ENCODE measurements at regions not wholly inside any gene's neighbourhood (a gene's known extent, or its start where the extent isn't known, plus 50 kb on each side); places are given as distances from the start of the nearest gene placed in this dataset.

GRCh38 chr22:46079093-46079860 lies 71.0 kb upstream of the PPARA start:
- H3K4me3 ChIP-seq (ENCODE audit: low read length), result no peak overlapping the region
- TF ChIP-seq ZNF274 (IDR thresholded peaks at IDR 0.05; ENCODE audit: low read depth, low read length), result no peak

GRCh38 chr22:46079861-46080821 lies 70.2 kb upstream of the PPARA start:
- no peak for TF ChIP-seq ZNF274 (IDR thresholded peaks at IDR 0.05; ENCODE audit: low read depth, low read length)

GRCh38 chr22:46081036-46081830 lies 69.1 kb upstream of the PPARA start:
- no peak overlapping the region for H3K4me3 ChIP-seq (ENCODE audit: low read length)
- no peak for TF ChIP-seq ZNF274 (IDR thresholded peaks at IDR 0.05; ENCODE audit: low read depth, low read length)

More at GRCh38 chr22:46079861-46080821, 70.2 kb upstream of the PPARA start:
- H3K4me3 ChIP-seq (ENCODE audit: low read length), result no peak overlapping the region

- H3K4me3 ChIP-seq (ENCODE audit: low read length), result no peak overlapping the region
- TF ChIP-seq ZNF274 (IDR thresholded peaks at IDR 0.05; ENCODE audit: low read depth, low read length), result no peak
Observed at GRCh38 chr22:46081831-46082210, 68.5 kb upstream of the PPARA start.

- no peak for TF ChIP-seq ZNF274 (IDR thresholded peaks at IDR 0.05; ENCODE audit: low read depth, low read length)
- no peak overlapping the region for H3K4me3 ChIP-seq (ENCODE audit: low read length)
Observed at GRCh38 chr22:46082633-46083032, 67.7 kb upstream of the PPARA start.

GRCh38 chr22:46083383-46084350 lies 66.7 kb upstream of the PPARA start:
- H3K4me3 ChIP-seq (ENCODE audit: low read length), result no peak overlapping the region

GRCh38 chr22:46084376-46084775 lies 66.0 kb upstream of the PPARA start:
- H3K4me3 ChIP-seq (ENCODE audit: low read length), result no peak overlapping the region
- no peak for TF ChIP-seq ZNF274 (IDR thresholded peaks at IDR 0.05; ENCODE audit: low read depth, low read length)

More at GRCh38 chr22:46083383-46084350, 66.7 kb upstream of the PPARA start:
- no peak for TF ChIP-seq ZNF274 (IDR thresholded peaks at IDR 0.05; ENCODE audit: low read depth, low read length)

GRCh38 chr22:46084943-46085827 lies 65.1 kb upstream of the PPARA start:
- no peak overlapping the region for H3K4me3 ChIP-seq (ENCODE audit: low read length)
- no peak for TF ChIP-seq ZNF274 (IDR thresholded peaks at IDR 0.05; ENCODE audit: low read depth, low read length)

- no peak for TF ChIP-seq ZNF274 (IDR thresholded peaks at IDR 0.05; ENCODE audit: low read depth, low read length)
- H3K4me3 ChIP-seq (ENCODE audit: low read length), result no peak overlapping the region
Observed at GRCh38 chr22:46085828-46086576, 64.3 kb upstream of the PPARA start.

GRCh38 chr22:46086577-46087335 lies 63.6 kb upstream of the PPARA start:
- no peak overlapping the region for H3K4me3 ChIP-seq (ENCODE audit: low read length)
- no peak for TF ChIP-seq ZNF274 (IDR thresholded peaks at IDR 0.05; ENCODE audit: low read depth, low read length)

- TF ChIP-seq ZNF274 (IDR thresholded peaks at IDR 0.05; ENCODE audit: low read depth, low read length), result no peak
- H3K4me3 ChIP-seq (ENCODE audit: low read length), result no peak overlapping the region
Observed at GRCh38 chr22:46087336-46087690, 63.0 kb upstream of the PPARA start.

All from GM08714 (cell line).